OCI-LY7 (cell line): ENCODE measurements at regions not wholly inside any gene's neighbourhood (a gene's known extent, or its start where the extent isn't known, plus 50 kb on each side); places are given as distances from the start of the nearest gene placed in this dataset.

Experiments used
- EZH2phosphoT487 ChIP-seq: fragments of 200-600 bp; sonication (generic); IDR thresholded peaks from 2 replicates; pipeline ENCODE4 v1.6.1; 2018; ENCODE audit warnings: low read depth, borderline replicate concordance, mild to moderate bottlenecking, mixed run types, antibody characterized with exemption, low read length, moderate library complexity, mixed read lengths
- TF ChIP-seq, protein P1 (sequence below): fragments of 200-600 bp; sonication (generic); conservative IDR thresholded peaks from 2 replicates; pipeline ENCODE4 v1.5.1; 2014; ENCODE audit warnings: mild to moderate bottlenecking, antibody characterized with exemption, low read length, moderate library complexity, mixed read lengths

DNA sequence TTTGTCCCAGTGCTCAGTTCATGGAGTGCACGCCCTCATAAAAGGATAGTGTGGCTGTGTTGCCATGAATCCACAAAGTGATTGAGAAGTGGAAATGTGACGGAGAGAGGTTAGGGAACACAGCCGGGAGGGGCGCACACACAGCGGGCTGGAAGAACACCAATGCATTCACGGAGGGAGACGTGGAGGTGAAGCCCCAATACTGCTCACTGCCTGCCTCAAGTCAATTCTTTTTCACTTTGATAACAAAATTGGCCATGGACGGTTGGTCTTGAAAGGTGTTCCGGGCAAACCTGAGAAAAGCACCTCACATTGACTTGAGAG lies 424.1 kb downstream of the MED10 start:
- TF ChIP-seq, protein P1, sequence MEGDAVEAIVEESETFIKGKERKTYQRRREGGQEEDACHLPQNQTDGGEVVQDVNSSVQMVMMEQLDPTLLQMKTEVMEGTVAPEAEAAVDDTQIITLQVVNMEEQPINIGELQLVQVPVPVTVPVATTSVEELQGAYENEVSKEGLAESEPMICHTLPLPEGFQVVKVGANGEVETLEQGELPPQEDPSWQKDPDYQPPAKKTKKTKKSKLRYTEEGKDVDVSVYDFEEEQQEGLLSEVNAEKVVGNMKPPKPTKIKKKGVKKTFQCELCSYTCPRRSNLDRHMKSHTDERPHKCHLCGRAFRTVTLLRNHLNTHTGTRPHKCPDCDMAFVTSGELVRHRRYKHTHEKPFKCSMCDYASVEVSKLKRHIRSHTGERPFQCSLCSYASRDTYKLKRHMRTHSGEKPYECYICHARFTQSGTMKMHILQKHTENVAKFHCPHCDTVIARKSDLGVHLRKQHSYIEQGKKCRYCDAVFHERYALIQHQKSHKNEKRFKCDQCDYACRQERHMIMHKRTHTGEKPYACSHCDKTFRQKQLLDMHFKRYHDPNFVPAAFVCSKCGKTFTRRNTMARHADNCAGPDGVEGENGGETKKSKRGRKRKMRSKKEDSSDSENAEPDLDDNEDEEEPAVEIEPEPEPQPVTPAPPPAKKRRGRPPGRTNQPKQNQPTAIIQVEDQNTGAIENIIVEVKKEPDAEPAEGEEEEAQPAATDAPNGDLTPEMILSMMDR: no peak
- no peak for TF ChIP-seq EZH2phosphoT487
